NCI-H1930 (cell line): ENCODE measurements at regions not wholly inside any gene's neighbourhood (a gene's known extent, or its start where the extent isn't known, plus 50 kb on each side); places are given as distances from the start of the nearest gene placed in this dataset.
"Not testable (repeated sequence)": the region's sequence is repeated elsewhere in the genome, so short reads cannot be mapped to it uniquely, and the experiment has no call there.

Experiments used
- DNase-seq, 2 experiments: peaks; one replicate each; lab custom pipeline; 2025; lab: John Stamatoyannopoulos, UW

DNA sequence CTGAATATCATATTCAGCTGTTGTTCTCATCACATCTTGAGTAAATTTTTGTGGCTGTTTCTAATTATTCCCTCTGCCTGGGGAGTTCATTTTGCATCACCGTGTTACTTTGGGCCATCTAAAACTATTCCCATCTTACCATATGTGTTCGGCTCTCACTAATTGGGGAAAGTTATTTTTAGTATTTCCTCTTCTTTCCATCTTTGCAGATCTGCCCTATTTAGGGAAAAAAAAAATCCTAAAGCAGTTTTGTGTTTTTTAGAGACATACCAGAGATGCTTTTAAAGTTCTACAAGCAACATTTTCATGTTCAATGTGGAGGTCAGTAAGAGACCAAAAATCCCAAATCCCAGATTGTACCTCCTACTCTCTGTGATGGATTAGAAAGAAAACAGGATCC lies 111.3 kb upstream of the NDUFV2 start:
- no peak for DNase-seq

GRCh38 chr18:8992500-8992899 lies 110.0 kb upstream of the NDUFV2 start:
- not testable (repeated sequence) for DNase-seq

DNA sequence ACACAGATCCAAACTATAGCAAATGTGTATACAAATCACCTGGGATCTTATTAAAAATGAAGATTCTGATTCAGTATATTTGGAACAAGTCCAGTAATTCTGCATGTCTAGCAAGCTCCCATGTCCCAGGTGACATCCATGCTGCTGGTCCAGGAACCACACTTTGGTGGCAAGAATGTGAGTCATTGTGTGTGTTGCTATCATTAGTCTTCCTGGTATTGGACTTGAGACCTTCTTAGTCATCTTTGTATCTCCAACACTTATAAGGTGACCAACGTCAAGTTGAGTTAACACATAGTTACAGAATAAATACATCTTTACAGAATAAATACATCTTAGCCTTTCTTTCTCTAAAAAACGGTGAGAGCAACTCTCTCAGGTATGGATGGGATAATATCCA lies 107.9 kb upstream of the NDUFV2 start:
- no peak for DNase-seq

GRCh38 chr18:8995096-8995495 lies 107.4 kb upstream of the NDUFV2 start:
- no peak for DNase-seq

DNA sequence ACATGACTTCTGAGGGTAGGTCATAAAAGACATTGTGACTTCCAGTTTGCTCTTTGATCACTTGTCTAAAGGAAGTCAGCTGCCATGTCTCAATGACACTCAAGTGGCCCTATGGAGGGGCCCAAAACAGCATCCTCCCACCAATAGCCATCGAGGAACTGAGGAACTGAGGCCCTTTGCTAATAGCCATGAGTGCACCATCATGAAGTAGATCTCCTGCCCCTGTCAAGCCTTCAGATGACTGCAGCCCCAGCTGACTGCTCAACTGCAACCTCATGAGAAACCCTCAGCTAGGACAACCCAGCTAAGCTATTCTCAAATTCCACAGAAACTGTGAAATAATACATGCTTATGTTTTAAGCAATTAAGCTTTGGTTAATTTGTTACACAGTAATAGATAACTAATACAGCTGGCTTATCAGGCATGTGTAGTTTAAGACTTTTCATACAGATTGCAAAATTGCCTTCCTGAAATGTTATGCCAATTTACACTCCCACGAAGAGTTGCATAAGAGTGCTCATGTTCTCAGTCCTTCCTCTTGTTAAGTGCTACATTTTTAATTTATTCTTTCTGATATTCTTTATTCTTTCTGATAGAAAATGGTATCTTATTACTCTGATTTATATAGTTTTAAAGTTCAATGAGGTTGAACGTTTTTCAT lies 105.6 kb upstream of the NDUFV2 start:
- DNase-seq = no peak

- DNase-seq = no peak
These were observed 104.9 kb upstream of the NDUFV2 start for GRCh38 chr18:8997634-8998033.

DNA sequence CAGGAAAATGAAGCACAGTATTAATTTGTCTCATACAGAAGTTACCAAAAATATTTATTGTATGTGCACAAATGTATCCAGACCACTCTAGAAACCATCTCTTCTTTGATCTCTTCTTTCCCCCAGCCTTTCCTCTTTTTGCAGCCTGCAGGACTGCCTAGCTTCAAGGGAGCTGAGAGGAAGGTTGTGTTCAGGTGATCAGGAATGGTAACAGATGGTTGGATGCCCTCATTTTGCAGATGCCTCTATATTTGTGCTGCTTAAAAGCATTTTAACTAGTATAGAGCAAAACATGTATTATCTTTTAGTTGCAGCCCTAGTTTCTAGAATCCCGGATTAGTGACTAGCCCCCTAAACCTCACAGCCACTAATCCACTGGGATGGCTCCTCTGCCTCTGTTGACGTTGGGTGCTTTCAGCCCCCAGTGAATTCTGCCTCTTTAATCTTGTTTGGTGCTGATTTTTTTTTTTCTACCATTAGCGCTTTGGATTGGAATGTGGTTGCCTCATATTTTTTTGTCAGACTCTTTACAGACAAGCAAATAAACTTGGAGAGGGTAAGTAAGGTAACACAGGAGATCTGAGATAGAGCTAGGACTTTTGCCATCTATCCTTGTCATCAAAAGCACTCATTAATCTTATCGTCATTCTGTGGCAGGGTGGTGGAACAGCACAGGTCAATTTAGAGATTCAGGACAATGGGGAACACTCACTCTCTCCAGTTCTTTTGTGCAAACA lies 103.8 kb upstream of the NDUFV2 start:
- DNase-seq = no peak

DNA sequence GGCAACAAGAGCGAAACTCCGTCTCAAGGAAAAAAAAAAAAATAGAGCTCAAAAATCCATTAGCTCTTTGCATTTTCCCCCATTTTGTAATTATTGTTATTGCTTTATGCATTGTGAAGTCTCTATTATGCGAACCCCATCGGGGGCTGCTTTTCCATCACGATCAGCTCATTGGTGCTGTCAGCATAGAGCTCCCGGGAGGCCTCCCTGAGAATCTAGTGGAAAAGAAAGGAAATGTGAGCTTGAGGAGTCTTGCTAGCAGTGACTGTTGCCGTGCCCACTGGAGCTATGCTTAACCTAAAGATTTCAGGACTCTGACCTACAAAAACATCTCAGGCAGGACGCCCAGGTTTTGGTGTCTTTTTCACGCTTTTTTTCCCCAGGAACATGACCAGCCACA lies 102.6 kb upstream of the NDUFV2 start:
- no peak for DNase-seq

GRCh38 chr18:9000733-9001132 lies 101.8 kb upstream of the NDUFV2 start:
- no peak for DNase-seq

DNA sequence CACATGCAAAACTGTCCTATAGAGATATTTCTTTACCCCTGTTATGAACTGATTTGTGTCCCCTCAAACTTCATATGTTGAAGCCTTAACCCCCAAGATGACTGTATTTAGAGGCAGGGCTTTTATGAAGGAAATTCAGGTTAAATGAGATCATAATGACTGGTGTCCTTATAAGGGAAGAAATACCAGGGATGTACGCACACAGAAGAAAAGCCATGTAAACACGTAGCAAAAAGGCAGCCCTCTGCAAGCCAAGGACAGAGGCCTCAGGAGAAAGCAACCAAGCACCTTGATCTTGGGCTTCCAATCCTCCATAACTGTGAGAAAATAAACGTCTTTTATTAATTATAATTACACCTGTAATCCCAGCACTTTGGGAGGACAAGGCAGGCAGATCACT lies 101.3 kb upstream of the NDUFV2 start:
- DNase-seq = no peak

DNA sequence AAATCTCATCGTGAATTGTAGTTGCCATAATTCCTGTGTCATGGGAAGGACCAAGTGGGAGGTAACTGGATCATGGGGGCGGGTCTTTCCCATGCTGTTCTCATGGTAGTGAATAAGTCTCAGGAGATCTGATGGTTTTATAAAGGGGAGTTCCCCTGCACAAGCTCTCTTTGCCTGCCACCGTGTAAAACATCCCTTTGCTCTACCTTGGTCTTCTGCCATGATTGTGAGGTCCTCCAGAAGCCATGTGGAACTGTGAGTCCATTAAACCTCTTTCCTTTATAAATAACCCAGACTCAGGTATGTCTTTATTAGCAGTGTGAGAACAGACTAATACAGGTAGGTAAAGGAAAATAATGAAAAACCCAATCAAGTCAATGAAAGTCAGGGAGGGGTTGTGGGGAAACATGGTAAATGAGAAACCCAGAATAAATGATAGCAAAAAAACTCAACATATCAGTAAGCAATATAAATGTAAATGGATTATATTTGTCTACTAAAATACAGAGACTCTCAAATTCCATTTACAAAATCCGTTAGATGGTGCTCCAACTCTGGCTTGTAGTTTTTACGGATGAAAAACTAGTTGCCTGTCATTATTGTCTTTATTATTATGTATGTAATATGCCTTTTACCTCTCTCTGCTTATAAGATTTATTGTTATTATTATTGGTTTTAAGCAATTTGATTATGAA lies 98.9 kb upstream of the NDUFV2 start:
- DNase-seq = no peak

DNA sequence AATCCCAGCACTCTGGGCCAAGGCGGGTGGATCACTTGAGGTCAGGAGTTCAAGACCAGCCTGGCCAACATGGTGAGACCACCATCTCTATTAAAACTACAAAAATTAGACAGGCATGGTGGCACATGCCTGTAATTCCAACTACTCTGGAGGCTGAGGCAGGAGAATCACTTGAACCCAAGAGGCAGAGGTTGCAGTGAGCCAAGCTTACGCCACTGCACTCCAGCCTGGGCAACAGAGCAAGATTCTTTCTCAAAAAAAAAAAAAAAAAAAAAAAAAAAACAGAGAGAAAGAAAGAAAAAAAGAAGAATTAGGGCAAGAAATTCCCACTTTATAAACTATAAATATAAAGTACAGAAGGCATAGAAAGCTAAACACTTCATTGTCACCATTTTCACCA lies 98.2 kb upstream of the NDUFV2 start:
- not testable (repeated sequence) for DNase-seq

GRCh38 chr18:9007700-9008099 lies 94.8 kb upstream of the NDUFV2 start:
- DNase-seq = not testable (repeated sequence)

DNA sequence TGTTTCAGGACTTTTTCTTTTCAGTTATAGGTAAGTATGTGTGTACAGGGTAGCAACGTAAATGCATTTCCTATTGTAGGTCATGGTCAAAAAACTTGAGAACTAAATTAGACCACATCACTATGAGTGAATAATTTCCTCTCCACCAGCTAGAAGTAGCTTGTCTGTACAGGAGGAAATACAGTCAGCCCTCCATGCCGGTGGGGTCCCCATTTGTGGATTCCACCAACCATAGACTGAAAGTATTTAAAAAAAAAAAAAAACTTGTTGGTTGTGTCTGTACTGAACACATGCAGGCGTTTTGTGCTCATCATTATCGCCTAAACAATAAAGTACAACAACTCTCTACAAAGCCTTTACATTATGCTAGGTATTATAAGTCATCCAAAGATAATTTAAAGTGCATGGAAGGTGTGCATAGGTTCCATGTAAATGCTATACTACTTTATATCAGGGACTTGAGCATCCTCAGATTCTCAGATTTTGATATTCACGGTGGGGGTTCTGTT lies 94.2 kb upstream of the NDUFV2 start:
- DNase-seq = no peak

GRCh38 chr18:9008709-9009635 lies 93.5 kb upstream of the NDUFV2 start:
- no peak for DNase-seq

GRCh38 chr18:9009703-9010488 lies 92.6 kb upstream of the NDUFV2 start:
- no peak for DNase-seq

DNA sequence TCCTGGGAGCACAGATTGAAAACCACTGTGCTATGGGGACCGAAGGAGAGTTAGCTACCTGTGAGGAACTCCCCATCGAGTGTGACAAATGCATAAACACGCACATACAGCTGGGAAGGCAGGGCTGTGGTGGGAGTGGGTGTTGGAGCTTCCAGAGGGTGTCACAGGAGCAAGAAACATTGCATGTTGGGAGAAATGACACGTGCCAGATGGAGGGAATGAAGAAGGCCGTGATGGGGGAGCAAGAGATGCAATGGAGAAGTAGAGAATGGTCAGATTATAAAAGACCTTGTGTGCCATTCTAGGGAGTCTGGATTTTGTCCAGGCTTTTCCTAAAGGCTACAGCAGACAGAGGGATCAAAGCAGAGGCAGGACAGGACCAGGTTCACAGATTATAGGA lies 91.1 kb upstream of the NDUFV2 start:
- DNase-seq = no peak

DNA sequence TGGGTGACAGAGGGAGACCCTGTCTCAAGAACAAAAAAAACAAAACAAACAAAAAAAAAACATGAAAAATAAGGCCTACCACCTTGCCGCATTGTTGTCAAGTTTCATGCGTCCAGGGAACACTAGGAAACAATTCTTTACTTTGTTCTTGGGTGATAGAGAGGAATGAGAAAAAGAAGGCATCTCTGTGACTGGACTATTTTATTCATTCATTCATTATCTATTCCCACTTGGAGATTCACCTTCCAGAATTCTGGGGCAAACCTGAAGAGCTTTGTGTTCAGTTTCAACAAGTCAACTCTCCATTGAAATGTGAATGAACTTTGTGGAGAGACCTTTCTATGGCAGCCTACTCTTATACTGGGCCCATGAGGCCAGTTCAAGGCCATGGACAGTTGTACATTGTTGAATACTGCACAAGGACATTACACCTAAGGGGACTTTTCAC lies 88.5 kb upstream of the NDUFV2 start:
- no peak for DNase-seq

GRCh38 chr18:9015689-9016088 lies 86.8 kb upstream of the NDUFV2 start:
- DNase-seq = no peak

- DNase-seq = no peak
These were observed 85.8 kb upstream of the NDUFV2 start for GRCh38 chr18:9016633-9017166.
